SK-N-SH (cell line): ENCODE measurements at regions not wholly inside any gene's neighbourhood (a gene's known extent, or its start where the extent isn't known, plus 50 kb on each side); places are given as distances from the start of the nearest gene placed in this dataset.
"Not testable (repeated sequence)": the region's sequence is repeated elsewhere in the genome, so short reads cannot be mapped to it uniquely, and the experiment has no call there.

Source experiments
- CTCF ChIA-PET: fragments of 300-600, 350-600 bp; formaldehyde crosslinking; extraction: SDS; loops from one replicate; lab custom pipeline; 2021; lab: Yijun Ruan, JAX
- POLR2A ChIA-PET: fragments of 350-600 bp; sonication (Branson Sonifier 250); formaldehyde crosslinking; extraction: SDS; loops from one replicate; lab custom pipeline; 2020; ENCODE audit warnings: antibody characterized with exemption, inconsistent platforms; lab: Yijun Ruan, JAX
- DNase-seq: peaks from one replicate; pipeline ENCODE4 v3.0.0; 2012
- H2AFZ ChIP-seq: fragments of 200-600 bp; sonication (generic); 2 replicates; pipeline ENCODE4 v1.8.1; 2016; ENCODE audit warnings: antibody characterized with exemption, mild to moderate bottlenecking, low read depth
- H3F3A ChIP-seq: fragments of 200-600 bp; sonication (generic); replicated peaks from 2 replicates; pipeline ENCODE3; 2016; ENCODE audit warnings: antibody characterized with exemption, mild to moderate bottlenecking; ENCODE audit not compliant: insufficient read depth
- H3K27ac ChIP-seq, 2 experiments: fragments of 200-500 bp in 1 of 2; fragments of 200-600 bp in 1 of 2; sonication (Bioruptor generic) in 1 of 2; sonication (generic), shearing (Covaris generic) in 1 of 2; 2 replicates each; pipeline versions ENCODE4 v1.5.1 to v1.6.1; 2014 to 2016; ENCODE audit warnings: low read depth in 2 of 2, inconsistent platforms in 1 of 2, low read length in 1 of 2, mild to moderate bottlenecking in 1 of 2, mixed read lengths in 1 of 2
- H3K27me3 ChIP-seq: fragments of 200-600 bp; sonication (generic), shearing (Covaris generic); 2 replicates; pipeline ENCODE4 v1.6.1; 2016; ENCODE audit warnings: mixed run types; ENCODE audit not compliant: insufficient read depth
- H3K36me3 ChIP-seq, 2 experiments: fragments of 200-500 bp in 1 of 2; fragments of 200-600 bp in 1 of 2; sonication (Bioruptor generic) in 1 of 2; sonication (generic) in 1 of 2; replicated peaks in 1 of 2; 2 replicates each; pipeline versions ENCODE3 to v1.5.1; 2014 to 2016; ENCODE audit warnings: low read length in 1 of 2, mild to moderate bottlenecking in 1 of 2; ENCODE audit not compliant: insufficient read depth in 2 of 2, control insufficient read depth in 1 of 2
- H3K4me1 ChIP-seq, 2 experiments: fragments of 200-500 bp in 1 of 2; fragments of 200-600 bp in 1 of 2; sonication (Bioruptor generic) in 1 of 2; sonication (generic), shearing (Covaris generic) in 1 of 2; 2 replicates each; pipeline versions ENCODE4 v1.5.1 to v1.6.1; 2014 to 2016; ENCODE audit warnings: low read depth in 1 of 2, low read length in 1 of 2, mixed run types in 1 of 2; ENCODE audit not compliant: insufficient read depth in 2 of 2, control insufficient read depth in 1 of 2
- H3K4me2 ChIP-seq: fragments of 200-600 bp; sonication (generic), shearing (Covaris generic); 2 replicates; pipeline ENCODE4 v1.6.1; 2017; ENCODE audit warnings: mixed run types
- H3K4me3 ChIP-seq, 2 experiments: fragments of 200-500 bp in 1 of 2; fragments of 200-600 bp in 1 of 2; sonication (Bioruptor generic) in 1 of 2; sonication (generic), shearing (Covaris generic) in 1 of 2; 2 replicates each; pipeline versions ENCODE4 v1.5.1 to v1.8.1; 2014 to 2016; ENCODE audit warnings: low read depth in 2 of 2, inconsistent platforms in 1 of 2, low read length in 1 of 2, mild to moderate bottlenecking in 1 of 2, mixed read lengths in 1 of 2, moderate library complexity in 1 of 2
- H3K79me2 ChIP-seq: fragments of 200-600 bp; sonication (generic); 2 replicates; pipeline ENCODE4 v1.8.1; 2017; ENCODE audit warnings: mild to moderate bottlenecking; ENCODE audit not compliant: insufficient read depth
- H3K9ac ChIP-seq: fragments of 200-600 bp; sonication (generic); 2 replicates; pipeline ENCODE4 v1.6.1; 2017; ENCODE audit warnings: mixed run types
- H3K9me2 ChIP-seq: fragments of 200-600 bp; sonication (generic); 2 replicates; pipeline ENCODE4 v1.6.1; 2017; ENCODE audit warnings: mixed run types
- H3K9me3 ChIP-seq: fragments of 200-600 bp; sonication (generic); 2 replicates; pipeline ENCODE4 v1.6.1; 2017; ENCODE audit warnings: mixed run types, mild to moderate bottlenecking, moderate library complexity
- H4K20me1 ChIP-seq: fragments of 200-600 bp; sonication (generic); 2 replicates; pipeline ENCODE4 v1.6.1; 2017; ENCODE audit warnings: mild to moderate bottlenecking, mixed run types; ENCODE audit not compliant: insufficient read depth
- CHD2 ChIP-seq: fragments of 150-350 bp; IDR thresholded peaks from 2 replicates; pipeline ENCODE4 v1.6.1; 2018; ENCODE audit warnings: low read length; ENCODE audit not compliant: partially characterized antibody
- ELF1 ChIP-seq: IDR thresholded peaks from 2 replicates; pipeline ENCODE4 v1.4.0; 2012
- FOXJ3 ChIP-seq: sonication (generic); formaldehyde crosslinking; IDR thresholded peaks from 2 replicates; pipeline ENCODE4 v1.5.1; 2020; ENCODE audit warnings: mild to moderate bottlenecking, missing genetic modification reagents
- GABPA ChIP-seq: IDR thresholded peaks from 2 replicates; pipeline ENCODE4 v1.4.0; 2012; ENCODE audit warnings: low read depth, mild to moderate bottlenecking
- MAX ChIP-seq: IDR thresholded peaks from 2 replicates; pipeline ENCODE4 v1.4.0; 2012; ENCODE audit warnings: low read depth
- MEF2A ChIP-seq: IDR thresholded peaks from 2 replicates; pipeline ENCODE4 v1.4.0; 2012; ENCODE audit warnings: low read depth, borderline replicate concordance
- NRF1 ChIP-seq: IDR thresholded peaks from 2 replicates; pipeline ENCODE4 v1.6.1; 2012; ENCODE audit warnings: low read depth, mild to moderate bottlenecking, low read length
- RCOR1 ChIP-seq: fragments of 150-350 bp; IDR thresholded peaks from 2 replicates; pipeline ENCODE4 v1.6.1; 2017; ENCODE audit warnings: antibody characterized with exemption, low read length
- RFX5 ChIP-seq: IDR thresholded peaks from 2 replicates; pipeline ENCODE4 v1.6.1; 2012; ENCODE audit warnings: mild to moderate bottlenecking, improper control_type of control experiment, low read length
- SIN3A ChIP-seq: IDR thresholded peaks from 2 replicates; pipeline ENCODE4 v1.6.1; 2012; ENCODE audit warnings: low read depth, mild to moderate bottlenecking, low read length, moderate library complexity, borderline replicate concordance
- TAF1 ChIP-seq: IDR thresholded peaks from 2 replicates; pipeline ENCODE4 v1.6.1; 2012; ENCODE audit warnings: low read depth, mild to moderate bottlenecking, low read length, moderate library complexity, borderline replicate concordance
- TCF12 ChIP-seq: IDR thresholded peaks from 2 replicates; pipeline ENCODE4 v1.4.0; 2012
- YY1 ChIP-seq: IDR thresholded peaks from 2 replicates; pipeline ENCODE4 v1.4.0; 2012; ENCODE audit warnings: low read depth, mild to moderate bottlenecking
- WGBS: methylation state at CpG from one replicate; pipeline ENCODE4 v1.1.6; 2017; ENCODE audit warnings: low lambda C conversion rate; 5-methylcytosine and 5-hydroxymethylcytosine counted together
- TF ChIP-seq, protein P1 (sequence below): IDR thresholded peaks from 2 replicates; pipeline ENCODE4 v1.6.1; 2012; ENCODE audit warnings: mild to moderate bottlenecking, low read depth, low read length, moderate library complexity
- TF ChIP-seq, protein P2 (sequence below): IDR thresholded peaks from 2 replicates; pipeline ENCODE4 v1.4.0; 2012; ENCODE audit warnings: low read depth, borderline replicate concordance

DNA sequence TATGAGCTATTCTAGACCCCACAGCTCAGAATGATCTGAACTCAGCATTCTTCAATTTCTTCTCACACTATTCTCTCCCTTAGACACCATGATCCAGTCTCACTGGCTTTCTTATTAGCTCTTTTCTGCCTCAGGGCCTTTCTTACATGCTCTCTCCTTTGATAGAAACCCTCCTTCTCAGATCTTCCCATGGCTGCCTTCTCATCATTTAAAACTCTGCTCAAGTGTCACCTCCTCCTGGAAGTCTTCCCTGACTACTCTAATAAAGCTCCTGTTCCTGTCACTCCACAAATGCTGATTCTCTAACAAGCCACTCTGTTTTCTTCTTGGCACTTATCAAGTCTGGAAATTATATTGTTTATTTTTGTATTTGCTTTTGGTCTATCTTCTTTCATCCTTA, 131.1 kb downstream of the HNMT start:
- TF ChIP-seq TCF12 (no peak), FOXJ3 (no peak)
- TF ChIP-seq, protein P1, sequence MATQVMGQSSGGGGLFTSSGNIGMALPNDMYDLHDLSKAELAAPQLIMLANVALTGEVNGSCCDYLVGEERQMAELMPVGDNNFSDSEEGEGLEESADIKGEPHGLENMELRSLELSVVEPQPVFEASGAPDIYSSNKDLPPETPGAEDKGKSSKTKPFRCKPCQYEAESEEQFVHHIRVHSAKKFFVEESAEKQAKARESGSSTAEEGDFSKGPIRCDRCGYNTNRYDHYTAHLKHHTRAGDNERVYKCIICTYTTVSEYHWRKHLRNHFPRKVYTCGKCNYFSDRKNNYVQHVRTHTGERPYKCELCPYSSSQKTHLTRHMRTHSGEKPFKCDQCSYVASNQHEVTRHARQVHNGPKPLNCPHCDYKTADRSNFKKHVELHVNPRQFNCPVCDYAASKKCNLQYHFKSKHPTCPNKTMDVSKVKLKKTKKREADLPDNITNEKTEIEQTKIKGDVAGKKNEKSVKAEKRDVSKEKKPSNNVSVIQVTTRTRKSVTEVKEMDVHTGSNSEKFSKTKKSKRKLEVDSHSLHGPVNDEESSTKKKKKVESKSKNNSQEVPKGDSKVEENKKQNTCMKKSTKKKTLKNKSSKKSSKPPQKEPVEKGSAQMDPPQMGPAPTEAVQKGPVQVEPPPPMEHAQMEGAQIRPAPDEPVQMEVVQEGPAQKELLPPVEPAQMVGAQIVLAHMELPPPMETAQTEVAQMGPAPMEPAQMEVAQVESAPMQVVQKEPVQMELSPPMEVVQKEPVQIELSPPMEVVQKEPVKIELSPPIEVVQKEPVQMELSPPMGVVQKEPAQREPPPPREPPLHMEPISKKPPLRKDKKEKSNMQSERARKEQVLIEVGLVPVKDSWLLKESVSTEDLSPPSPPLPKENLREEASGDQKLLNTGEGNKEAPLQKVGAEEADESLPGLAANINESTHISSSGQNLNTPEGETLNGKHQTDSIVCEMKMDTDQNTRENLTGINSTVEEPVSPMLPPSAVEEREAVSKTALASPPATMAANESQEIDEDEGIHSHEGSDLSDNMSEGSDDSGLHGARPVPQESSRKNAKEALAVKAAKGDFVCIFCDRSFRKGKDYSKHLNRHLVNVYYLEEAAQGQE = no peak
- no peak for DNase-seq
- H2AFZ ChIP-seq = no peak overlapping the region
- H3K9me2 ChIP-seq = no peaks in the 10 kb centered on the region
- no peak overlapping the region for H3K4me2 ChIP-seq
- no peaks in the 10 kb centered on the region for H3K79me2 ChIP-seq
- no peak overlapping the region for H3K9ac ChIP-seq
- no peaks in the 10 kb centered on the region; a peak in 1 of 4 replicates for H3K4me1 ChIP-seq
- no peaks in the 10 kb centered on the region for H3K9me3 ChIP-seq
- POLR2A ChIA-PET = no interaction called here
- CTCF ChIA-PET = interaction anchor here (0.9 to 1.0 kb wide), 2 partner anchors 16 to 279 kb away, joined by 3 read pairs; no protein-coding TSS in a partner anchor
- no peaks in the 10 kb centered on the region for H3K27me3 ChIP-seq
- H3K27ac ChIP-seq = no peak overlapping the region
- no peaks in the 10 kb centered on the region for H3K36me3 ChIP-seq
- H3F3A ChIP-seq = no peaks in the 10 kb centered on the region
- no peak overlapping the region for H3K4me3 ChIP-seq
- H4K20me1 ChIP-seq = no peaks in the 10 kb centered on the region

DNA sequence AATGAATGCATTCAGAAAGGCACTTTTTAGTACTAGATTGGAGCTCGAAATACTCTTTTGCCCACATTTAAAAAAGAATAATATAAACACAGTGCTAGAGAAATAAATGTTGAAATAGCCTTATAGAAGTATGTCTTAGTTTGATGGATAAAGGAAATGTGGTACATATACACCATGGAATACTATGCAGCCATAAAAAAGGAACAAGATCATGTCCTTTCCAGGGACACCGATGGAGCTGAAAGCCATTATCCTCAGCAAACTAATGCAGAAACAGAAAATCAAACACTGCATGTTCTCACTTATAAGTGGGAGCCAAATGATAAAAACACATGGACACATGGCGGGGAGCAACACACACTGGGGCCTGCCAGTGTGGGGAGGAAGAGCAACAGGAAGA, 135.0 kb downstream of the HNMT start:
- H3K79me2 ChIP-seq, H3K9me3 ChIP-seq, POLR2A ChIA-PET, H3K9me2 ChIP-seq, H3K4me1 ChIP-seq, H3K27ac ChIP-seq, H3K27me3 ChIP-seq, H3F3A ChIP-seq, H3K4me3 ChIP-seq, H3K4me2 ChIP-seq, H3K9ac ChIP-seq, H4K20me1 ChIP-seq, H2AFZ ChIP-seq, DNase-seq, H3K36me3 ChIP-seq: not testable (repeated sequence)
- CTCF ChIA-PET = interaction anchor here (1.2 kb wide), 1 partner anchor 8 kb away, joined by 3 read pairs; no protein-coding TSS in a partner anchor
- WGBS = 92% methylated on average over 3 of the region's 3 CpGs

DNA sequence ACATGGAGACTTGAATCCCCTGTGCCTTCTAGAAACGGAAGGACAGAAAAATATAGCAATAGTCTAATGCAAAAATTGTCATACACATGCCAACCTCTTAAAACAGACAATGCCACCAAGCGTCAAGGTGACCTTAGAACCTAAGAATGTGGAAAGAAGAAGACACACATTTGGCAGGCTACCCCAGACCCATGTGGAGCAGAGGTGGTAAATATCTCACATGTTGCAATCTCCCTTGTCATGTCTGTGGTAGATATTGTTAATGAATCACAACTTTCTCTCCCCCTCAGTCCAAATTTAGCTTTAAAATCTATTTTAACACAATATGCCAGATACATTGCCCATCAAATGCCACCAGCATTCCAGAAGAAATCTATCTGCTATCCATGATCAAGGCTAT, 137.4 kb downstream of the HNMT start:
- 94% methylated on average over 2 of the region's 2 CpGs for WGBS
- CTCF ChIA-PET = interaction anchor here (1.5 kb wide), 1 partner anchor 11 kb away, joined by 3 read pairs; no protein-coding TSS in a partner anchor
- no peak for TF ChIP-seq YY1
- no peak for TF ChIP-seq GABPA
- no peak for TF ChIP-seq MEF2A
- TF ChIP-seq TCF12 = no peak
- no peak for TF ChIP-seq MAX
- no peak for TF ChIP-seq TAF1
- no peak for TF ChIP-seq NRF1
- no peak for TF ChIP-seq ELF1
- TF ChIP-seq, protein P2, sequence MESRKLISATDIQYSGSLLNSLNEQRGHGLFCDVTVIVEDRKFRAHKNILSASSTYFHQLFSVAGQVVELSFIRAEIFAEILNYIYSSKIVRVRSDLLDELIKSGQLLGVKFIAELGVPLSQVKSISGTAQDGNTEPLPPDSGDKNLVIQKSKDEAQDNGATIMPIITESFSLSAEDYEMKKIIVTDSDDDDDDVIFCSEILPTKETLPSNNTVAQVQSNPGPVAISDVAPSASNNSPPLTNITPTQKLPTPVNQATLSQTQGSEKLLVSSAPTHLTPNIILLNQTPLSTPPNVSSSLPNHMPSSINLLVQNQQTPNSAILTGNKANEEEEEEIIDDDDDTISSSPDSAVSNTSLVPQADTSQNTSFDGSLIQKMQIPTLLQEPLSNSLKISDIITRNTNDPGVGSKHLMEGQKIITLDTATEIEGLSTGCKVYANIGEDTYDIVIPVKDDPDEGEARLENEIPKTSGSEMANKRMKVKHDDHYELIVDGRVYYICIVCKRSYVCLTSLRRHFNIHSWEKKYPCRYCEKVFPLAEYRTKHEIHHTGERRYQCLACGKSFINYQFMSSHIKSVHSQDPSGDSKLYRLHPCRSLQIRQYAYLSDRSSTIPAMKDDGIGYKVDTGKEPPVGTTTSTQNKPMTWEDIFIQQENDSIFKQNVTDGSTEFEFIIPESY = no peak
- TF ChIP-seq RCOR1 = no peak
- TF ChIP-seq CHD2 = no peak
- no peak for TF ChIP-seq SIN3A
- TF ChIP-seq RFX5 = no peak

More for the DNA sequence above, 137.4 kb downstream of the HNMT start:
- Histone ChIP-seq H3K79me2 (no peaks in the 10 kb centered on the region), H2AFZ (no peak overlapping the region), H3K9ac (no peak overlapping the region), H3K27me3 (no peaks in the 10 kb centered on the region), H3K4me1 (0 out of 4 replicates have a peak, but pooled peaks cover 0 to 8% of the 10 kb centered on the region in 2 experiments), H3K36me3 (no peaks in the 10 kb centered on the region), H4K20me1 (no peaks in the 10 kb centered on the region), H3K9me2 (no peaks in the 10 kb centered on the region), H3F3A (peaks cover 13% of the 10 kb centered on the region), H3K27ac (no peak overlapping the region), H3K4me2 (no peak overlapping the region), H3K9me3 (no peaks in the 10 kb centered on the region), H3K4me3 (no peak overlapping the region)
- POLR2A ChIA-PET = no interaction called here
- no peak for DNase-seq
